Hematopoietic multipotent progenitor cell treated with erythropoietin and hydrocortisone succinate and interleukin-3 and kit ligand, for 6 days (in vitro differentiated cells): ENCODE measurements at regions not wholly inside any gene's neighbourhood (a gene's known extent, or its start where the extent isn't known, plus 50 kb on each side); places are given as distances from the start of the nearest gene placed in this dataset.
"Not testable (repeated sequence)": the region's sequence is repeated elsewhere in the genome, so short reads cannot be mapped to it uniquely, and the experiment has no call there.

ENCODE experiments used
- DNase-seq: peaks from one replicate; pipeline ENCODE4 v3.0.0-alpha.2; 2015

GRCh38 chr9:96062031-96062430 is 186.5 kb downstream of the ERCC6L2 start:
- DNase-seq, result peak; percentile 27

- peak; percentile 81 for DNase-seq
Observed at GRCh38 chr9:96061293-96061987, 185.9 kb downstream of the ERCC6L2 start.

GRCh38 chr9:96058218-96058617 is 182.7 kb downstream of the ERCC6L2 start:
- no peak for DNase-seq

- peak; percentile 59 for DNase-seq
Observed at GRCh38 chr9:96057155-96057554, 181.7 kb downstream of the ERCC6L2 start.

DNA sequence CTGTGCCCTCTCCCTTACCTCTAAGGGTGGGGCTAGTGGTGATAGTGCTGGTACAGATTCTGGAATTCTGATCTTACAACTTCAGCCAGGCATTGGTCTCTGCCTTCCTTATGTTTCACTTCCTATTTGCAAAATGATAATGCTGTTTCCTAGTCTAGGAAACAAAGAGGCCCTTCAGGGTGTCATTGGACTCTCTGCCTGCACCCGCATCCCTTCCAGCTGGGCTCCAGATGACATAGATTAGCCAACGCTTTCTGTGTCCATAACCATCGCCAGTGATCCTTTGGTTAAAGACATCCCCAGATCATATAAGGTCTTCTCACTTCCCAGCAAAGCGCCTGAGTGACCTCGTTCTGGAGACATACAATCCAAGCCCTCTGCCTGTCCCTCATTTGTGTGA is 180.7 kb downstream of the ERCC6L2 start:
- DNase-seq, result no peak

DNA sequence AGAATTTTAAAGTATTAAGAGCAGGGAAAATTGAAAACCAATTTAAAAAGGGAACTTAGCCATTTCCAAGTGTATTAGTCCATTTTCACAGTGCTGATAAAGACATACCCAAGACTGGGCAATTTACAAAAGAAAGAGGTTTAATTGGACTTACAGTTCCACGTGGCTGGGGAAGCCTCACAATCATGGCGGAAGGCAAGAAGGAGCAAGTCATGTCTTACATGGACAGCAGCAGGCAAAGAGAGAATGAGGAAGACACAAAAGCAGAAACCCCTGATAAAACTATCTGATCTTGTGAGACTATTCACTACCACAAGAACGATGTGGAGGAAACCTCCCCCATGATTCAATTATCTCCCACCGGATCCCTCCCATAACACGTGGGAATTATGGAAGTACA is 178.8 kb downstream of the ERCC6L2 start:
- DNase-seq, result not testable (repeated sequence)

- no peak for DNase-seq
Observed at GRCh38 chr9:96052686-96053085, 177.2 kb downstream of the ERCC6L2 start.

DNA sequence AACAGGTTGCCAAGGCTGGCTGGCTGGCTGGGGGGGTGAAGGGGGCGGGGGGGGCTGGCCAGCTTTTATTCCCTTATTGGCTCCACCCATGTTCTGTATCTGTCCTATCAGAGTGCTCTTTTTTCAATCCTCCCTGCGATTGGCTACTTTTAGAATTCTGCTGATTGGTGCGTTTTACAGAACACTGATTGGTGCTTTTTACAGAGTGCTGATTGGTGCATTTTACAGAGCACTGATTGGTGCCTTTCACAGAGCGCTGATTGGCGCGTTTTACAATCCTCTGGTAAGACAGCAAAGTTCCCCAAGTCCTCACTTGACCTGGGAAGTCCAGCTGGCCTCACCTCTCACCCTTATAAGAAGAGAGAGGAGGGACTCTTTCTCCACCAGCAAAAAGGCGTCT is 175.9 kb downstream of the ERCC6L2 start:
- DNase-seq, result no peak

- DNase-seq, result peak; percentile 86
Observed at GRCh38 chr9:96050861-96051155, 175.3 kb downstream of the ERCC6L2 start.

DNA sequence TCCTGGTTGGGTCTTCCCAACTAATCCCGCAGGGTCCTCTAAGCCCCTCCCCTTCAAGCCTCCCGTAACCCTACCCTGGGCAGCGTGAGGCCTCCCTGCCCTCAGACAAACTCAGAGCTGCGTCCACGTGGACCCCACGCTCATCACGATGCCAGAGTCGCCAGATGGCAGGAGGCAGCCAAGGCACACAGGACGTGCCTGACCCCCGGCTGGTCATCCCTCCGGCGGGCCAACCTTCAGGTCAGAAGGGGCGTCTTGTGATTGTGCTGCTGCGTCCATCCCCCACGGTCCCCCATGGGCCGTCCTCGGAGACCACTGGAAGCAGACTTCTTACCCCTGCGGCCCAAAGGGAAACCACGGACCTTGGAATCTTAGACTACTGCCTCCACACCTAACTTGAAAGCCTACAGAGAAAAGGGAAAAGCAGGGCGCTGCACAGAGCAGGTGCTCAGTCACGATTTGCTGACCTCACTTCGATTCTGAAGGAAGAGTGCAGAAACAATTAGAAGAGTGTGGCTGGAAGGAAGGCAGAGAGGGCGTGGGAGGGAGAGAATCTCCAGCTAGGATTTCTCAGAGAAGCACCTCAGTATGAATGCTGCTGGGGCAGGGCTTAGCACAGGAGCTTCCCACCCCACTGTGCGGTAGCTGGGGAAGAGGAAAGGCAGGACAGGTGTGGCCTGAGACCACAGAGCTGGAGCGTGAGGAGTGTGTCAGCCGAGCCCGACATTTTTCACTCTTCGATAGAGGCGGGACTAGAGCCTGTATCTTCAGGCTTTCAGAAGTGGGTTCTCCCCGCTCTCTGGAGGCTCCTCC is 174.8 kb downstream of the ERCC6L2 start:
- DNase-seq, result no peak

DNA sequence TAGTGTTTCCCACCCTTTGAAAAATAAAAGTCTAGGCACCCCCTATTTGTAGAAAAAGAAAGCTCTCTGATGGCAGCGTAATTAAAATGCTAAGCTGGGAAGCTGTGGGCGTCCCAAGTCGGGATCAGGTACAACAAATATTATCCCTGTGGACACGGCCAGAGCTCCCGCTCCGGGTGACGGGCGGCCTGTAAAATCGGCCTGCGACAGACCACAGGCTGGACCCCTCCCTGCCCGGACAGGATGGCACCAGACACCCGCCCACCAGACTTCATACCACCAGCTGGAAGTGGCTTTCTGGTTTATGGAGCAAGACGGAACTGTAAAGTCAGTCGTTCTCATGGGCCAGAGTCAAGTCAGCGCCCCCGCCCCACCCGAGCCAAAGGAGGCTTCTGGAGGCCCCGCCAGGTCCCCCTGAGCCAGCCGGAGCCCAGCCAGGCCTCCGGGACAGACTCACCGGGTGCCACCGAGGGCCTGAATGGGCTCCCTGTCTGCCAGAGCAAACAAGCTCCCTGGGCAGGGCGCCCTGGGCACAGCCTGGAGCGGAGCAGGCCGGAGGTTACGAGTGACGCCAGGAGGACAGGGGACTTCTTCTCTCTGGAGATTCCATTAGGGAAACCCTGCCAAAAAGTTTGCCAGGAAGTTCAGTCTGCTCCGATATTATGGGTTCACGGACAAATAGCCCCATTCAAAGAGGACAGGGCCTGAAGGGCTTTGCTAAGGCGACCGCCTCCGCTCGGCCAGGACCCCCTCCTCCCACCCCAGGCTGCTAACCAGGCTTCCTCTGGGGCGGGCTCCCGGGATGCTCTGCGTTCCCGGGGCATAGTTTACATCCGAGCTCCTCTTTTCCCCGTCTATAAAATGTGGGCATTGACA is 173.7 kb downstream of the ERCC6L2 start:
- DNase-seq, result no peak

- DNase-seq, result peak; percentile 41
Observed at GRCh38 chr9:96048104-96048955, 172.8 kb downstream of the ERCC6L2 start.

GRCh38 chr9:96047741-96048103 is 172.2 kb downstream of the ERCC6L2 start:
- DNase-seq, result no peak

DNA sequence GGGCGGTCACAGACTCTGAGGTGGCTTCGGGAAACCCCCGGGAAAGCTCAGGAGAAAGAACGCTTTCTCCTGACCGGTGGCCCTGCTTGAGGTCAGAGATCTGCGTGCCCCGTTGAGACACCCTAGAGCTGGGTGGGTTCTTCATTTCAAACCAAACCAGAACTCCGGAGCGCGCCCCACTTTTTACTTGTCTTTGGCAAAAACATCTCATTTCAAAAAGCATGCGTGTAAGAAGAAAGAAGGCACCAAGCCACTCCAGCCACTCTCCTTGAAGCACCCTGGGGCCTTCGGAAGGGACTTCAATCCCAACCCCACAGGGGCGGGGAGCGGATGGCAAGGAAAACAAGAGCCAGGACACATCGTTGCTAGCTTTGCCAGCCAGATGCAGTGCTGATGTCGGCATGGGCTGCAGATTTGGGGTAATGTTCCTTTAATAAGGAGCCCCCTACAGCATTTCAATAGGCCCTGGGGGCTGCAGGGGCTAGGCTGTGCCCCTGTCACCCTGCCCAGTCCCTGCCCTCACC is 171.7 kb downstream of the ERCC6L2 start:
- DNase-seq, result no peak

GRCh38 chr9:96045811-96046210 is 170.3 kb downstream of the ERCC6L2 start:
- no peak for DNase-seq

DNA sequence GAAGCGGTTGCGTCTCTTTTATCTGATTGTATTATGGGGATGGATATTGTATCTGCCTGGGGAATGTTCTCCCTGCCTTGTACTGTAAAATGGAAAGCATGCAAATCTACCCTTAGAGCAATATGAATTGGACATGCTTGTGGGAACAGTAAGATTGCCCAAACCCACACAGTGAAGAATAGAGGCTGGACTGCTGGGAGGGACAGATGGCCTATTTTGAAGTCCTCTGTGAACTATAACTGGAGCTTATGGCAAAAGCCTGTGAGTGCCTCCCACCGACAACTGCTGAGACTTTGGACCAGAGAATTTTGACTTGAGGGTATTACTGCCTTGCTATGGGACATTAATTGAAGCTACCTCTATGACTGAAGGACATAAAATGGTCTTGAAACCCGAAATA is 168.9 kb downstream of the ERCC6L2 start:
- no peak for DNase-seq

DNA sequence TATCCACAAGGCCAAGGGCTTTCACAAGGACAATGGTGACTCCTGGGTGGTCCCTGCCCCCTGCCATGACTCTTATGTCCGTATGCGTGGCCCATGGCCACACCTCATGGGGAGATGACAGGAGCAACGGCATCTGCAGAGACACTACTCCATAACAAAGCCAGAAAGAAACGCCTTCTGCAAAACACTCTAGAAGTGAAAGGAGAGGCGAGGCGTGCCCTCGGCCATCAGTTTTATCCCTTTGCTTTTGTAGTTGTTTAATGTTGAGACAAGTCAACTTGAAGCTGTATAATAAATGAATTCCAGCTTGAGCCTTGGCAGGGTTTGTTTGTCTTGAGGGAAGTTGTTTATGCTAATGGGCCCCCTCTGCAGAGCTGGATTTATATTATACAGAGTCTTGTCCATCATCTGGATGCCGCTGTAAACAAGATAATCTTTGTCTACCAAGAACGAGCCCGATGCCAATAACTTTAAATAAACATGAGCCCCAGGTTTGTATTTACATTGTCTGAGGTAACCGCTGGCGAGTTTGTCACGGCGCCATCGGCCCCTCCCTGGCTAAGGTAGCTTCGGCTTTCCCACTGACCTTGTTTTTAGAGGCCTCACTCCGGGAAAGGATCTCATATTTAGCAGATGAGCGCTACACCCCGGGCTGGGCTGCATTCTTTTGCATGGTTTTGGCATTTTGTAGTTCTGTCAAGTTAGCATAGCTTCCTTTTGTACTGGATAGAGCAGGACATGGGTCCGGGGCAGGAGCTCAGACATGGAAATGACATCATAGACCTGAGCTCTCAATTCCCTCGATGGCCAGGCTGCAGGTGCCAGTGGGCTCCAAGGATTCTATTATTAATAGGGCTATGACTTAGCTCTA is 165.3 kb downstream of the ERCC6L2 start:
- no peak for DNase-seq

GRCh38 chr9:96038914-96039313 is 163.4 kb downstream of the ERCC6L2 start:
- no peak for DNase-seq

DNA sequence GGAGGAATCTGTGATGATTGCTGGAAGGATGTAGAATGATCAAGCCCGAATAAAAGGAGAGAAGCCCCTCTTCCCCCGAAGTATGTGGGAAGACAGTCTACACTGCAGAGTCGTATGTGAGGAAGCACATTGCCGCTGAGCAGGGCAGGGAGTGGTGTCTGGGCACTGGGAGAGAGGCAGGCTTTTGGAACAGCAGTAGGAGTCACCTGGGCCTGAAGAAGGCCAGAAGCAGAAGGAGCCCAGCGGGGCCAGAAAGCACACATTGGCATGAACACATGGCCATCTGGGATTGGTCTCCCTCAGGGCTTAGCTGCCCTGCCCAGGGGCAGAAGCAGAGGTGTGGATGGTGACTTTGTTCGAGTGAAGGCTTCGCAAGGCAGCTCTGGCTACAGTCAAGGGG is 162.8 kb downstream of the ERCC6L2 start:
- DNase-seq, result no peak

- DNase-seq, result no peak
Observed at GRCh38 chr9:96034553-96035122, 159.1 kb downstream of the ERCC6L2 start.

DNA sequence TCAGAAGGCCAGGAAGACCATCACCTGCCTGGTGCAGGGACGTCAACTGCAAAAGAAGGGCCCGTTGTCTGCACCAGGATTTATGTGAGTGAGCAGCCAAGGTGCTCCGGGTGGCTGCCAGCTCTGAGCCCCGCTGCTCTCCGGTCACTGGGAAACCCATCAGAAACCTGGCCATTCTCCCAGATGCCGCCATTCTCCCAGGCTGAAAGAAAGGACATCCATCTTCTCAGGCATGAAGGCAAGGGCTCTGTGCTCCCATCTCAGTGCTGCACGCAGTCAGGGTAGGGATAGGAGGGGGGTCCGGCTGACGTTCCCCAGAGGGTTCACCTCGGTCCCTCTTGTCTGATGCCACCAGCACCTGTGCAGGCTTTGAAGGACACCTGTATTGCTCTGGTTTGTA is 158.4 kb downstream of the ERCC6L2 start:
- DNase-seq, result no peak
